LHCN-M2 (cell line): ENCODE measurements at regions not wholly inside any gene's neighbourhood (a gene's known extent, or its start where the extent isn't known, plus 50 kb on each side); places are given as distances from the start of the nearest gene placed in this dataset.

Source experiments
- DNase-seq: peaks from one replicate; pipeline ENCODE4 v3.0.0-alpha.2; 2012; ENCODE audit warnings: low read depth

DNA sequence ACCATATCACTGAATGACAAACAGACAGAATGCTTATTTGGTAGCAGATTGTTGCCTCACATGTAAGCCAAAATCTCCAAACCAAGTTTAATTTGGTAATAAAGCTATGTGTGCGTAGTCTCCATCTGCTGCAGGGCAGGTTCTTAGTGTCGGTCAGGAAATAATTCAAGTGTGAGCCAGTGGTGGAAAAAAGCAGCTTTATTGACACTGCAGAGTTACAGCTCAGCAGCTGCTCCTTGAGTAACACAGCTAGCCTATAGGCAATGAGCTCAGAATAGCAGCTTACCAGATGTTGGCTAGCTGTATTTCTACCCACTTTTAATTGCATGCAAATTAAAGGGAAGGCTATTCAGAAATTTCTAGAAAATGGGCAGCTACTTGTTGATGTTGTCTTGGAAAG, 757.8 kb upstream of the HS3ST1 start:
- DNase-seq: no peak

DNA sequence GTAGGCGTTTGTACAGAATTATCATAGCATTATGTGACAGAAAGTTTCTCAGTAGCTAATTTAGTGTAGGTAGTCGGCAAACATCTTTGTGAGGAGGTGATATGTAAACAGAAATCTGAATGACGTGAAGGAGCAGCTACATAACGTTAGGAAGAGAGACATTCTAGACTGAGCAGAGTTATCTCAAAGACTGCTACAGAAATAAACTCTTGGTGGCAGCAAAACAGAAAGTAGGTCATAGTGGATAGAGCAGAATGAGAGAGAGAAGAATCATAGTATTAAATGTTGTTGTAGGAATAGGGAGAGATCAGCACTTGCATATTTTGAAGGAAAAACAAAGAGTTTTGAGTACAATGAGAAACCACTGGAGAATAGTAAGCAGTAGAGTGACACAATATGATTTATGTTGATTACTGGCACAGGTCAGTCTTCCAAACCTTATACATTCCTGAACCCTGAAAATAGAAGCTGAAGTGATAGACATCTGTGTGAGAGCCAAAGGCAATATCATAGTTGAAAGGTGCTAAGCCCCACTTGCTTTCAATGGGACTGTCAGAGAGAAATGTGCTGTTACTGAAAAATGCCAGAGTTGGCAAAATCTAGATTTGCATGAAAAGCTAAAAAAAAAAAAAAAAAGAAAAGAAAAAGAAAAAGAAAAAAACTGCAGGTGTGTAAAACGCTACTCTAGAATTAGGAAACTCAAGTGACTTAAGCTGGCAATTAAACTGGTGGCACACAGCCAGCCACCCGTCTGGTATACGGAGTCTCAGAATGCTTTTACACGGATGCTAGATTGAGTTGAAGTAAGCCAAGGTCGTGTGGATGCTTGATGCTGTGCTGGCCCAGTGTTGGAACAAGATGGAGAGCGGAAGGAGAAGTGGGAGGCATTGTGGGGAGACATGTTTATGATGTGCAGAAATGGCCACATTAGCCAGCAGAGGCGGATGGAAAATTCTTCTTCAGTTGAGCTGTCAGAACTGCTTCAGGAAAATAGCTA, 750.2 kb upstream of the HS3ST1 start:
- DNase-seq: no peak

DNA sequence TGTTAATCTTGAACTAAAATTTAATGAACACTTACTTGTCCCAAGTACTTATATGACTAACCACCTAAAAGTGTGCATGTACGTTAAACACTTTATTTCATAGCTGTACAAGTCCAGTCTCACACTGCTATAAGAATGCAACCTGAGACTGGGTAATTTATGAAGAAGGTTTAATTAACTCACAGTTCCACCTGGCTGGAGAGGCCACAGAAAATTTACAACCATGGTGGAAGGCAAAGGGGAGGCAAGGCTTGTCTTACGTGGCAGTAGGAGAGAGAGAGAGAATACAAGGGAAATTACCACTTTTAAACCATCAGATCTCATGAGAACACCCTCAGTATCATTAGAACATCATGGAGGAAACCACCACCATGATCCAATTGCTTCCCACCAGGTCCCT, 748.7 kb upstream of the HS3ST1 start:
- DNase-seq: no peak

DNA sequence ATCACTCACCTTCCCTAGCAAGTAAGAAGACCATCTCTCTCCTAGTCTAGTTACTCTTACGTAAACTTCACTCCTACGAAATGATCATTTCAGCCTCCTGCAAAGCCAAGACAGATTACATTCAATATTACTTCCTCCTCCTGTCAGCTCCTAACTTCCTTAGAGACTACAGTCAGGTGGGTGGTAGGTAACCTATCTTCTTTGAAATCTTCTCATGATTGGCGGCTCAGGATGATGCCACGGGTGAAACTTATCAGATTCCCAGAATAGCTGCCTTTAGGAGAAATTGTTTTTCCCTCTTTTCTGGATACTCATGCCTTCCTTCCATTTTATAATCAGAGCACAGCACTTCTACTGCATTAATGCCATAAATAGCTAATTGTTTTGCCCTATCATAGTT, 744.8 kb upstream of the HS3ST1 start:
- DNase-seq: no peak

DNA sequence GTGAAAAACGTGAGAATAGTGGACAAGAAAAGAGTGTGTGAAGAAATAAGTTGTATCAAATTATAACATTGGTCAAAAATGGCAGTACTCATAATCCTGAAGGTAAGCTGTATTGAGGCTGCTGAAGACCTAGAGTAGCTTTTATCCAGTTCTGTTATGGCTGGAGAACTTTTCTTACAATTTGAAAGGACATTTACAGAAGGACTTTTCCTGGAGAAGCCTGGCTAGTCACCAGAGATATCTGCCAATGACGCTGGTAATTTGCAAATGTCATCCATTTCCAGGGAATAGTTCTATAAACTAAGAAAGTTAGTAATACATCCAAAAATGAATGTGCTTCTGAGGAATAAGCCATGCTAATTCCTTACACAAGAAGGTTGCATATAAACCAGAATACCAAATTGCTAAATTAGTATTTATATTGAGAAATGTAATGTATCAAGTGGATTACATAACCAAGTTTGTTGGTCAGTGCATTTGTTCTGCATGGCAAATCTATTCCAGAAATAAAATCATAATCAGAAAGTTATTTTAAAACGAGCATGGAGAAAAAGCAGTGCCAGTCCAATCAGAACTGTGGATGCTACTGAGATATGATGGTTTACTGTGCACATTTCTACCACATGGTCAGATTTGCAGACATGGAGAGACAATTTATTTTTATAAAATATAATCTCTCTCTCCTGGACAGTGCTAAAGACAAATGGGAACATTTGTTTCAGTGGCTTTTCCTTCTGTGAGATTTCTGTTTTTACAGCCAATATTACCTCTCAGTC, 743.7 kb upstream of the HS3ST1 start:
- no peak for DNase-seq

DNA sequence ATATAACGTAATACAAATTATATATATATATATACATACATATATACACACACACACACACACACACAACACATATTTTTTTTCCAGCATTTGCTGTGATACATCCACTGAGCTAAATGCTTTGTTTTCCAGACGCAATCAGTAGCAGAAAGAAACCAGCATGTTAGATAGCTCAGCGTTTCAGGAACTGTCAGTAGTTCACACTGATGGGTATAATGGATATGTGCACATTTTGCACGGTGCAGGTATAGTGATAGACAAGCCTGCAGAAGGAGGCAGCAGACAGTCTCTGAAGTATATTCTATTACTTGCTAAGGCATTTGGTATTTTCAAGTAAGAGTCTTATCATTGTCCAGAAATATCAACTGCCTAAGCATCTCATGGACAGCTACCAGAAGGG, 741.6 kb upstream of the HS3ST1 start:
- DNase-seq: no peak

DNA sequence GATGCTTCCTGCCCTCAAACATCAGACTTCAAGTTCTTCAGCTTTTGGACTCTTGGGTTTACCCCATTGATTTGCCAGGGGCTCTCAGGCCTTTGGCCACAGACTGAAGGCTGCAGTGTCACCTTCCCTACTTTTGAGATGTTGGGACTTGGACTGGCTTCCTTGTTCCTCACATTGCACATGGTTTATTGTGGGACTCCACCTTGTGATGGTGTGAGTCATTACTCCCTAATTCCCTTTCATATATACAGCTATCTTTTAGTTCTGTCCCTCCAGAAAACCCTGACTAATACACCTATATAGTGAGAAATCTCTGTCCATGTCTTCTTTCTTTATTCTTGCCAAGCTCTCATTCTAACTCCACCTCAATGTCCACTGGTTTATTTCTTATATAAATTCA, 736.9 kb upstream of the HS3ST1 start:
- DNase-seq: no peak

DNA sequence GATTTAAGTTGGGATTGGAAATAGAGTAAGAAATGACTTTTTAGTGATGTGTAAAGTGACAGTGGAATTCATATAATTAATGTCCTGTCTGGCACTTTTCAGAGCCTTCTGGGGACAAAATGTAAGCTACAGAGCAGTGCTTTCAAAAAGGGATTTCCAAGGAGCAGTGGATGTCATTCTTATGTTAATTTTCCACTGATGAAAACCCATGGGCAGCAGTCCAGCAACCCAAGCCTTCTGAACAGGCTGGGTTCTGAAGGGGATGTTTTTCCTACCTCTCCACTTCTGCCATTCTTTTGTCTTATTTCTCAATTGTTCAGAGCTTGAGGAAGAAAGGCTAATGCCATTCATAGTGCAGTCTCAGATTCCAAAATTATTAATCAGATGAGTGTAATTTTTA, 717.6 kb upstream of the HS3ST1 start:
- no peak for DNase-seq

DNA sequence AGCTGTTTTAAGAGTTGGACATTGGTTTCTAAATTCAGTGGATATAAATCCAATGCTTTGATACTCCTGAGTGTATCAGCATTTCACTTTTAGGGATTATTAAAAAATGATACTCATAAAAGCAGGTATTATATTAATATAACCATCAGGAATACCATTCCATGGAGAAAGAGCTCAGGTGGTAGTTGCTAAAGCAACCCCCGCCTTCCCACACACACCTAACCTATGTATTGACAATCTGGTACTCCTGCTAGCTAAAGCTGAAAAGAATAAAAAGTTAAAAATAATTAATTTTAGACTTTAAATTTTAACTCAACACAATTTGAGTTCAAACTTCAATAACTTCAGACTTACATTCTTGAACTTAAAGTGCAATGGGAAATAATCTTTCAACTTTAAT, 717.1 kb upstream of the HS3ST1 start:
- DNase-seq: no peak

DNA sequence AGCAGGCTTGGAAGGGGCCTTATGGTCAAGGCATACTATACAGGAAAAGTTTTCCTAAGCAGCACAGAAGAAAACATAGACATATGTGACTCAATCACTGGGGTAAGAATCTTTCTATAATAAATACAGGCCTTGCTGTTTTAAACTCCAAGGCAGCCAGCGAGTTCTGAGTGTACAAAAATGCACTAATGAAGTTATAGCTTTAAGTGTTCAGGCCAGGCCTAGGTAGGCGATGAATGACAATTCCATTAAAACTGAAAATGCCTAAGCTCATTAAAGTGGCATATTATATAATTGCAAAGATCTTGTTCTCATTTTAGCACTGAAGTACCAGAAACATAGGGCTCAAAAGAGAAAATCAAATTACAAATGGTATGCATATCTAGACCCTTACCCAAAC, 716.4 kb upstream of the HS3ST1 start:
- no peak for DNase-seq

DNA sequence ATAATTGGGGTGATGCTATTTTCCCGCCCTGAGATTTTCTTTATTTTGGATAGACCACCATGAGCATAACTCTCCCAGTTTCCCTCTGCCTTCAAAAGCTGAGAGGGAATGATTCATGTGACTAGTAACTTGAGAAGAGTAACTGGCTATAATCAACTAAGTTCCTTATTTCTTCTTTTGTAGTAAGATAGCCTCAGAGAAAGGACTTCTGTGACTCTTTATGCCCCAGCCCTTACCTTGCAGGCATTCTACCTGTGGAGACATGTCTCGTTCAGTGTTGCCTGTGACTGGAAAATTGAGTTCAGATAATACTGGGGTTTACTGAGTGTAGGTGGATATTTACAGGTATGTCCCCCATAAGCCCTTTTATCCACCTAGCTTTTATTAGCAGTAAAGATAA, 715.4 kb upstream of the HS3ST1 start:
- DNase-seq: no peak

DNA sequence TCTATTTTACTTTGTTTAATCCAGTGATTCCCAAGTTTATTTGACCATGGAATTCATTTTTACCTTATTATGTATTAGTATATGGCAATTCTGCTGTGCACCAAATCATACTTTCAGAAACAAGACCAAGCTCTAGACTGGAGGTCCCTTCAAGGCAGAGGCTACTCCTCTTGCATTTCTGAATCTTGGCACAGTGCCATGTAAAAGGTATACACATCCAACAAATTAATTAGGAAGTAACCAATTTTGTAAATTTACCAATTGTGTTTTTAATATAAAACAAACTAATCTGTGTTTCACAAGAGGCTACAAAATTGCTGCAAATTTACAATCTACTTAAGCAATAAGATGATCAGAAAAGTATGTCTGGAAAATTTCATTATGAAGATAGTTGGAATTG, 712.2 kb upstream of the HS3ST1 start:
- no peak for DNase-seq

DNA sequence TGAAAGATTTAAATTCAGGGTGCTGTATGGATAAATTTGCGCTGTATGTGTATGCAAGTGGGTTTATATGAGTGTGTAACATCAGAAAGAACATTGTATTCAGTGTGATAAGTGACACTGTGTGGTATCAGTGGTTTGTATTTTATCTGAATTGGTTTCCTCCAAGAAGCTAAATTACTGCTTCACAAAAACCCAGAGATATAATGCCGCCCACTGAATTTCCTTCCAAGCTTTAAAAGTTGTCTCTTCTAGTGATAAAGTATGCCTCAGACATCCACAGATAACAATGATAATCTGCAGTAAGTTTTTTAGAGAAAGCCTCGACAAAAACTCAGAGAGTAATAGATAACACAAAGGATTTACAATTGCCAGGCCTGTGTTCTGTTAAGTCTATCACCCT, 710.6 kb upstream of the HS3ST1 start:
- no peak for DNase-seq

DNA sequence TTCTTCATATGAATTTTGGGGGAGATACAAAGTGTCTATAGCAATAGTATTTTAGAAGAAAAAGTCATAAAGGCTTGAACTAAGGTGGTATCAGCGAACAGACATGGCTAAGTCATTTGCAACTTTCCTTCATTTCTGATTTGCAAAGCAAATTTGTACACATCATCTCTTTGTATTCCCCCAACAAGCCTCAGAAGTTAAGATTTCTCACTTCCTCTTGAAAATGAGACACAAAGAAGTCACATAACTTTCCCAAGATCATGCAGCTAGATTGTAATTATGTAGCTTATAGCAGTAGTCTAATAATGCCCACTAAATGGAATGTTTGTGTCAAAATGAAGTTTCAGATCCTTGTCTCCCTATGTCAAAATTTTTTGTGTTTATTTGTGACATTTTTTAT, 709.8 kb upstream of the HS3ST1 start:
- no peak for DNase-seq

DNA sequence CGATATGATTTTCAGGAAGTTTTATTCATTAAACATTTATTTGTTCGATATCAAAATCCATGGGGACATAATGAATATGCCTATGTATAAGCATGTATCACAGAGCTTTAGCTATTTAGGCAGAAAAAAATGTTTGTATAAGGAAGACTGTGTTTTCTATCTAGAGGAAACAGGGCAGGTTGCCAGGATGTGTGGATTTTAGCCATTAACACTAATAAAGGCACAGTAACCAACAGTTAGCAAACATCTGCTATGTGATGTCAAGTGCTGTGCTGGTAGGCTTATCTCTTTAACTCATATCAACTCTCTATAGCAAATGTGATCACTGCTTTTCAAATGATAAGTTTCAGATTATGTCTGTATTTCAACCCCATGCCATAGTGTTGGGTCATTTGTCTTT, 708.9 kb upstream of the HS3ST1 start:
- no peak for DNase-seq

DNA sequence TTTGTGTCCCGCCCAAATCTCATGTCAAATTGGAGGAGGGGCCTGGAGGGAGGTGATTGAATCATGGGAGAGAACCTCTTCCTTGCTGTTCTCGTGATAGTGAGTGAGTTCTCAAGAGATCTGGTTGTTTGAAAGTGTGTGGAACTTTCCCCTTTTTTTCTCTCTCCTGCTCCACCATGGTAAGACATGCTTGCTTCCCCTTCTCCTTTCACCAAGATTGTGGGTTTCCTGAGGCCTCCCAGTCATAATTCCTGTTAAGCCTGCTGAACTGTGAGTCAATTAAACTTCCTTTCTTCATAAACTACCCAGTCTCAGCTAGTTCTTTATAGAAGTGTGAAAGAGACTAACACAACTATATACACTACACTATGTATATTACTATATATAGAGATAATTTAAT, 697.8 kb upstream of the HS3ST1 start:
- no peak for DNase-seq

DNA sequence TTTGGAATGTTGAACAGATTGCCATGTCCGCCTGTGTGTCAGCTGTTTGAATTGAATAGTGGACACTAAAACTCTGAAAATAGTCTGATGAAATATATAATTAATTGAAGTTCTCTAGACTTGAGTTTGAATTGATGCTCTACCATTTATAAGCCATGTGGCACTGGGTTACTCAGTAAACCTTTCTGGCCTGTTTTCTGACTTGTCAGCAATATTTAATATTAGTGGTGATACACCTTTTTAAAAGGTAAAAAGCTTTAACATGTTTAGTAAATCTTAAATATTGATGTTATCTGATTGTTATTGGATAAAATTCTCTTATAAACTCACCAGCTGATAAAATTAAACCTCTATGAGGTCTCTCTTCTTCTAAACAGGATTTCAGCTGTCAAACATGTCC, 695.4 kb upstream of the HS3ST1 start:
- DNase-seq: no peak

DNA sequence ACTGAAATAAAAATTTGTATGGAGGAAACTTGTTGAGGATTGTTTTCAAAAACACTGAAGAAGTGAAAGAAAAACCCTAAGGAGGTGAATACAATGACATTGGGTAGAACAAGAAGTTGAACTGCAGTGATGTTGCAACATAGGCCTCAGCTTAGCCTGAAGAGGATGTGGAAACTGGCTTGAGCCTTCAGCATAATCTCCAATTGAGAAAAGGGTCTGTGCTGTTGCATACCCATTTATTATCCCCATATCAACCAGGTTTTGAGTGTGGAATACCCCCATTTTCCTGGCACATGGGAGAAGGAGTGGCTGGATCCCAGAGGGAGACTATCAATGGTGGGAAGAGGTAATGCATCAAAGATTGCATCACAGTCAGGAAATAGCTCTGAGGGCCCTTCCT, 695.0 kb upstream of the HS3ST1 start:
- DNase-seq: no peak

DNA sequence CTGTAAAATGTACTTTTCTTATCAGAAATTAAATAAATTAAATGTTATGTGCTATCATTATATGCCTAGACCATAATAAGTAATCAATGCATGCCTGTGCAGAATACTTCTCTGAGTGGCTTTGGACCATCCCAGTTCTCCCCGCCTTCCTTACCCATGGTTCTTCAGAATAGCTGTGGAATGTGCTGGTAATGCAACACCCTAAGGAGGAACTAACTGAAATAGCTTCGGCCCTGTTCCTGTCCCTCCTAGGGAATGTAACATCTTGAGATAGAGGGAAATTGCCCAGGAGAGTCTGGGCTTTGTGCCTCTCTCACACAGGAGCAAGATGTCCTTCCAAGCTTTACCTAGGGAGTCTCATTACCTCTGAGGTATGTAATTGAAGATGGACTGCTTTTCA, 693.6 kb upstream of the HS3ST1 start:
- DNase-seq: no peak

DNA sequence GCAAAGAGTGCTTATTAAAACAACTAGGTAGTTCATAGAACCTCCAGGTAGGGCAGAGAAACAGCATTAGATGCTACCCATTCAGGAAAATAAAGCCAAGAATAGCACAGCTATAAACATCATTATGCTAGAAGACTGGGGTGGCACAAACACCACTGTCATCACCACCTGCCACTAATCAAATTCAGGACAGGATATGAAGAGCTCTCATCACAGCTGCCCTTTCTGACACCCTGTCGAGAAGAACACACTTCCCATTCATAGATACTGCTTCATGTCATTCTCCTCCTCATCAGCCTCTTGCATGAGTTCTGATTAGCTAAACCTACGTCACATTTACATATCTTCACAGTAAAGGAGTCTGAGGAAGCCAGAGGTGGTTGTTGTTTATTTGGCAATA, 692.3 kb upstream of the HS3ST1 start:
- no peak for DNase-seq

DNA sequence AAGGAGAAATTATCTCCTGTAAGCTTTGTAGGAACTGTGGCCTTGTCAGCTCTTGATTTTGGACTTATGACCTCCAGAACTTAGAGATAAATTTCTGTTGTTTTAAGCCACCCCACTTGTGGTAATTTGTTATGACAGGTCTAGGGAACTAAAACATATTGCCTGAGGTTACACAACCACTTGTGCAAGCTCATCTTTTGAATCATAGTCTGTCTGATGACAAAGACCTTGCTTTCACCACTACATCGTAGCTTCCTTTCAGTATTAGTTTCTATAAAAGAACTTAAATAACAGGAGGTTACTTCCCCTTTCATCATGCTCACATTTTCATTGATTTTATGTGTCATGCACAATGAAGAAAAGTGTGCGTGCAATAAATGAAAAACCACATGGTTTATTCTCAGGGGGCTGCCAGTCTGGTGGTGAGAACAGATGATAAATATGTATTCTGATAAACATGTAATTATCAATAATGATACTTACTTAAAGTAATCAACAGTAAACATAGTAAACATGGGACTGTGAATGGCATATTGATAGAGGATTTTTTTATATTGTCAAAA, 690.0 kb upstream of the HS3ST1 start:
- DNase-seq: no peak

DNA sequence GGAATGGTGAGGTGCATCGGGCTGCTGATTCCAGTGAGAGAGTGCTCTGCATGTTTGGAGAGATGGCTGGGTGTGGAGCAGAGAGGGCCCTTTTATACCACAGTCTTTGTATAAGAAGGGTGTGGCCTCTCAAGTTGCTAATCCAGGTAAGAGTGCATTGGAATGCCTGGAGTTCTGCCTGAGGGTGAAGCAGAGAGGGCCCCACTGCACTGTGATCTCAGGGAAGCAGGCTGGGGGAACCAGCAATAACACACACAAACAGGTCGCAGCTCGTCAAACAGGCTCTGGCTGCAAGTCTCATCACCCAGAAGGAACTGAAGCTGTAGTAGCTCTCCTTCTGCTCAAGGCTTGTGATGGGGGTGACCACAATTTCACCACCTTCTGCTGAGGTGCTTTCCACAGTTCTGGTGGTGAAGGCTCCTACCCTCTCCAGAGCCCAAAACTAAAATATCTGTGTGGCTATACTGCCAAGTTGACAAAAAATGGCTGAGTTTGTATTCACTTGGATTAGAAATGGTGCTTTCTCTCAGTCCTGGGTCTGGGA, 687.4 kb upstream of the HS3ST1 start:
- no peak for DNase-seq
